ENCODE measurements at regions not wholly inside any gene's neighbourhood (a gene's known extent, or its start where the extent isn't known, plus 50 kb on each side); places are given as distances from the start of the nearest gene placed in this dataset.

DNA sequence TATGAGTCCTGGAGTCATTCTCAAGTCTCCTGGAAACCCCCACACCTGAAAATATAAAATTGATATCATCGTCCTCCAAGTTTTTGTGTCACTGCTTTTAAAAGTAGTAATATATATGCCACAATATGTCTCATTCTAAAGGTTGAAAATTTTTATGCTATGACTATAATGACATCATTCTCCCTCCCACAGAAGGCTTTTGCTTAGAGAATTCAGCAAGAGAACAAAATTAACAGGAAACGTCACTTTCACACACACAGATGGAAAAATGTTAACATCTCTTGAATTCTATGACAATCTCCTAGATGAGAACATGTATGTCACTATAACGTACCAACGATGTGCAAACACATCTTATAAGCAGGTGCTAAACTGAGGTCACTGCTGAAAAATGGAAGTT lies 498.3 kb downstream of the FOXG1 start:
- TF ChIP-seq JUNB (IDR thresholded peaks at IDR 0.05) = no peak
- TF ChIP-seq, protein P1, sequence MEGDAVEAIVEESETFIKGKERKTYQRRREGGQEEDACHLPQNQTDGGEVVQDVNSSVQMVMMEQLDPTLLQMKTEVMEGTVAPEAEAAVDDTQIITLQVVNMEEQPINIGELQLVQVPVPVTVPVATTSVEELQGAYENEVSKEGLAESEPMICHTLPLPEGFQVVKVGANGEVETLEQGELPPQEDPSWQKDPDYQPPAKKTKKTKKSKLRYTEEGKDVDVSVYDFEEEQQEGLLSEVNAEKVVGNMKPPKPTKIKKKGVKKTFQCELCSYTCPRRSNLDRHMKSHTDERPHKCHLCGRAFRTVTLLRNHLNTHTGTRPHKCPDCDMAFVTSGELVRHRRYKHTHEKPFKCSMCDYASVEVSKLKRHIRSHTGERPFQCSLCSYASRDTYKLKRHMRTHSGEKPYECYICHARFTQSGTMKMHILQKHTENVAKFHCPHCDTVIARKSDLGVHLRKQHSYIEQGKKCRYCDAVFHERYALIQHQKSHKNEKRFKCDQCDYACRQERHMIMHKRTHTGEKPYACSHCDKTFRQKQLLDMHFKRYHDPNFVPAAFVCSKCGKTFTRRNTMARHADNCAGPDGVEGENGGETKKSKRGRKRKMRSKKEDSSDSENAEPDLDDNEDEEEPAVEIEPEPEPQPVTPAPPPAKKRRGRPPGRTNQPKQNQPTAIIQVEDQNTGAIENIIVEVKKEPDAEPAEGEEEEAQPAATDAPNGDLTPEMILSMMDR (IDR thresholded peaks at IDR 0.05) = no peak

Data from A549 (cell line).